ENCODE measurements at regions not wholly inside any gene's neighbourhood (a gene's known extent, or its start where the extent isn't known, plus 50 kb on each side); places are given as distances from the start of the nearest gene placed in this dataset.

GRCh38 chr20:23206995-23207394 is 120.9 kb upstream of the CD93 start:
- no peaks in the 10 kb centered on the region for H3K4me1 ChIP-seq (ENCODE audit: insufficient read depth, poor library complexity, severe bottlenecking)
- H3K27me3 ChIP-seq (ENCODE audit: insufficient read depth, poor library complexity, severe bottlenecking) = no peaks in the 10 kb centered on the region
- H3K9me3 ChIP-seq (ENCODE audit: severe bottlenecking) = no peaks in the 10 kb centered on the region
- no peak for TF ChIP-seq CTCF (IDR thresholded peaks at IDR 0.05; ENCODE audit: poor library complexity, severe bottlenecking)
- ATAC-seq (ENCODE audit: low read depth) (no peak), DNase-seq (ENCODE audit: low spot score) (no peak)
- H3K27ac ChIP-seq (ENCODE audit: poor library complexity, severe bottlenecking) = no peak overlapping the region
- H3K4me3 ChIP-seq (ENCODE audit: severe bottlenecking) = no peak overlapping the region
- no peaks in the 10 kb centered on the region for H3K36me3 ChIP-seq (ENCODE audit: low read depth)

GRCh38 chr20:23206061-23206460 is 119.9 kb upstream of the CD93 start:
- TF ChIP-seq CTCF (IDR thresholded peaks at IDR 0.05; ENCODE audit: poor library complexity, severe bottlenecking) = no peak
- no peak overlapping the region for H3K4me3 ChIP-seq (ENCODE audit: severe bottlenecking)
- H3K36me3 ChIP-seq (ENCODE audit: low read depth) = no peaks in the 10 kb centered on the region
- no peaks in the 10 kb centered on the region for H3K4me1 ChIP-seq (ENCODE audit: insufficient read depth, poor library complexity, severe bottlenecking)
- no peak overlapping the region for H3K27ac ChIP-seq (ENCODE audit: poor library complexity, severe bottlenecking)
- no peaks in the 10 kb centered on the region for H3K27me3 ChIP-seq (ENCODE audit: insufficient read depth, poor library complexity, severe bottlenecking)
- no peaks in the 10 kb centered on the region for H3K9me3 ChIP-seq (ENCODE audit: severe bottlenecking)
- ATAC-seq (ENCODE audit: low read depth) (no peak), DNase-seq (ENCODE audit: low spot score) (no peak)

GRCh38 chr20:23205611-23206041 is 119.5 kb upstream of the CD93 start:
- no peak for TF ChIP-seq CTCF (IDR thresholded peaks at IDR 0.05; ENCODE audit: poor library complexity, severe bottlenecking)
- no peak for ATAC-seq (ENCODE audit: low read depth)
- no peak for DNase-seq (ENCODE audit: low spot score)
- H3K36me3 ChIP-seq (ENCODE audit: low read depth) = no peaks in the 10 kb centered on the region
- H3K4me3 ChIP-seq (ENCODE audit: severe bottlenecking) = no peak overlapping the region
- no peaks in the 10 kb centered on the region for H3K27me3 ChIP-seq (ENCODE audit: insufficient read depth, poor library complexity, severe bottlenecking)
- H3K4me1 ChIP-seq (ENCODE audit: insufficient read depth, poor library complexity, severe bottlenecking) = no peaks in the 10 kb centered on the region
- no peaks in the 10 kb centered on the region for H3K9me3 ChIP-seq (ENCODE audit: severe bottlenecking)
- no peak overlapping the region for H3K27ac ChIP-seq (ENCODE audit: poor library complexity, severe bottlenecking)

GRCh38 chr20:23205211-23205610 is 119.1 kb upstream of the CD93 start:
- Histone ChIP-seq H3K27me3 (ENCODE audit: insufficient read depth, poor library complexity, severe bottlenecking) (no peaks in the 10 kb centered on the region), H3K27ac (ENCODE audit: poor library complexity, severe bottlenecking) (no peak overlapping the region), H3K9me3 (ENCODE audit: severe bottlenecking) (no peaks in the 10 kb centered on the region), H3K36me3 (ENCODE audit: low read depth) (no peaks in the 10 kb centered on the region), H3K4me3 (ENCODE audit: severe bottlenecking) (no peak overlapping the region), H3K4me1 (ENCODE audit: insufficient read depth, poor library complexity, severe bottlenecking) (no peaks in the 10 kb centered on the region)
- DNase-seq (ENCODE audit: low spot score) = no peak
- no peak for TF ChIP-seq CTCF (IDR thresholded peaks at IDR 0.05; ENCODE audit: poor library complexity, severe bottlenecking)
- ATAC-seq (ENCODE audit: low read depth) = no peak

GRCh38 chr20:23203951-23204730 is 118.0 kb upstream of the CD93 start:
- no peak for ATAC-seq (ENCODE audit: low read depth)
- TF ChIP-seq CTCF (IDR thresholded peaks at IDR 0.05; ENCODE audit: poor library complexity, severe bottlenecking) = no peak
- Histone ChIP-seq H3K27ac (ENCODE audit: poor library complexity, severe bottlenecking) (no peak overlapping the region), H3K9me3 (ENCODE audit: severe bottlenecking) (no peaks in the 10 kb centered on the region), H3K27me3 (ENCODE audit: insufficient read depth, poor library complexity, severe bottlenecking) (no peaks in the 10 kb centered on the region), H3K4me3 (ENCODE audit: severe bottlenecking) (no peak overlapping the region), H3K36me3 (ENCODE audit: low read depth) (no peaks in the 10 kb centered on the region), H3K4me1 (ENCODE audit: insufficient read depth, poor library complexity, severe bottlenecking) (no peaks in the 10 kb centered on the region)
- no peak for DNase-seq (ENCODE audit: low spot score)

Measured in RWPE2 (cell line).